ENCODE measurements at regions not wholly inside any gene's neighbourhood (a gene's known extent, or its start where the extent isn't known, plus 50 kb on each side); places are given as distances from the start of the nearest gene placed in this dataset.
"Not testable (repeated sequence)": the region's sequence is repeated elsewhere in the genome, so short reads cannot be mapped to it uniquely, and the experiment has no call there.

DNA sequence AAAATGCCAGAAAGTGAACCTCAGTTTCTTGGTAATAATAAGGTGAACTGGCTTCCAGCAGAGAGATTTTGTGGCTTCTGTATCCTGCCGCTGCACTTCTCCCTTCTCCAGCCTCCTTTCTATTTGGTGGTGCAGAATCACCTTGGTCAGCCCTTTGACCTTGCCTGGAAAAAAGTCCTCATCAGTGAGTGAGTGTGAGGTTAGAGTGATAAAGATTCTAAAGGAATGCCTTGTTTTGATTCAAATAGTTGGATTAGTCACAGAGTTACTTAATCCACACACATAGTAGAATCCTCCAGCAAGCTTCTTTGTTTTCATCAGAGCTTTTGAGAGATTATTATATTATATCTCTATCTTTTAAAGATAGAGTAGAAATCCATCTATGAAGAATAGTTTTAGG is 140.9 kb downstream of the KCNRG start:
- no peak for DNase-seq (ENCODE audit: low read depth, low spot score)

DNA sequence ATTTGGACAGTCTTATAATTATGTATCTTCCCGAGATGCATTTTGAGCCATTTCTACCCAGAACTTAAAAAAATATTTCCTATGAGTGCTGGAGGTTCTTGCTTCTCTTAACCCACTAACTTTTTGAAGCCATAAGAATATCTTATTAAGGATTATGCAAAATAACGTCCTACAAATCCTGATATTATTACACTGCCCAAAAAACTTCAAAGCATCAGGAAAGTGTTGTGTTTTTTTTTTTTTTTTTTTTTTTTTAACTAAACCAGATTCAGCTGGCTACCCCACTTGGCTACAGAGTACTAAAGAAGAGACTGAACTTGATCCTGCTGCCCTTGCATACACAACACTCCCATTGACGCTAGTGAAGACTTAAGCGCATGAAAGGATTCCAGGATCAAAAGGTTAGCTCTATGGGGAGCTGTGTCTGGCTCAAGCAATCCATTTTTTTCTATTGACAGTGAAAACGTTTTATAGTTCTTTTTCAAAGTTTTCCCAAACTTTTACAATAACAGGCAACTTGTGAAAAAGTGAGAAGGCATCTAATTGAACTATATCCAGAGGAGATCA is 141.4 kb downstream of the KCNRG start:
- DNase-seq (ENCODE audit: low read depth, low spot score): no peak

DNA sequence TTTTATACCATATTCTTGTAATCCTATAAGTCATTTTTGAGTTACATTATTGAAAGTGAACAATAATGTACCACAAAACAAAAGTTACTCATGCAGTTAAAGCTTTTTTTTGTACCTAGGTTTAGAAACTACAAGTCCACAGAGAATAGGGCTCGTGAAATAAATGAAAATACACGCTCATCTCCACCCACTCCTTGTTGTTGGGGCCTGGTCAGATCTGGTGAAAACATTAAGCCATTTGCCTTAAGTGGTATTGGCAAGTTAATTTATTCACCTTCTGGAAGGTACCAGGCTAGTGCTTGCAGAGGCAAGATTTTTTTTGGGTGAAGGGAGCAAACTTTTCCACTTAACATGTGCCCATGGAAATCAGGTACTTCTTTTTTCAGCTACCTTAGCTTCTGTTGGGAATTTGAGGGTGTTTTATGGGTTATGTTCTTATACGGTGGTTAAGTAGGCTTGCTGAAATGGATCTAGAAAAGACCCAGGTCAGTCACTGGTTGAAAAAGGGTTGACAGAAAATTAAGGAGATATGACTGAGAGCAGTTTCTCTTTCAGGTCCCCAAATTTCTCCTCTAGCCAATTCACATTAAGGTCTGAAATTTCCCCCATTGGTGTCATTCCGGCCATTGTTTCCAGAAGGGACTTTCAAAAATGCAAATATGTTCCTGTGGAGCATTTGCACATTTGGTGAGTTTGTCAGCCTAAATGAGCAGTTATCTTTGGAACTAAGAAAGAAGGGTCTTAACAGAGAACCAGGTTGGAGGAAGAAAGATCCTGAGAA is 143.3 kb downstream of the KCNRG start:
- DNase-seq (ENCODE audit: low read depth, low spot score): no peak

GRCh38 chr13:50159607-50160006 is 144.4 kb downstream of the KCNRG start:
- DNase-seq (ENCODE audit: low read depth, low spot score): no peak

- DNase-seq (ENCODE audit: low read depth, low spot score): no peak
Measured at GRCh38 chr13:50161052-50161451, 145.8 kb downstream of the KCNRG start.

GRCh38 chr13:50162001-50162400 is 146.8 kb downstream of the KCNRG start:
- no peak for DNase-seq (ENCODE audit: low read depth, low spot score)

DNA sequence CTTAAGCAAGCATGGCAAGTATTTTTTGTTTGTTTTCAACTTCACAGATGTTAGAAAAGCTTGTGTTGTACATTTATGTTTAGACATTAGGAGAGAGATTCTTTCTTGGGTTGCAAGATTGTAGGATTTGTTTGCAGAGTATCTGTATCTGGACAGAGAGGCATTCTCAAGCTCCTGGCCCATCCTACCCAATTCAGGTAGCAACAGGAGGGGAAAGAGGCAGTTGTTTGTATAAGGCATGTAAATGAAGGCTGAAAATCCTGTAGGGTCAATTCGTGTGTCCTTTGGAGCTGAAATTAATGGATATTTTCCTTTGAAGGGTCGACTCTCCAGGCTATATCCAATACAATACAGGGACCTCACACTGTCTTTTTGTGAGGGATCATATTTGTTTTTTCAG is 147.3 kb downstream of the KCNRG start:
- no peak for DNase-seq (ENCODE audit: low read depth, low spot score)

- no peak for DNase-seq (ENCODE audit: low read depth, low spot score)
Measured at GRCh38 chr13:50167224-50167947, 152.1 kb downstream of the KCNRG start.

DNA sequence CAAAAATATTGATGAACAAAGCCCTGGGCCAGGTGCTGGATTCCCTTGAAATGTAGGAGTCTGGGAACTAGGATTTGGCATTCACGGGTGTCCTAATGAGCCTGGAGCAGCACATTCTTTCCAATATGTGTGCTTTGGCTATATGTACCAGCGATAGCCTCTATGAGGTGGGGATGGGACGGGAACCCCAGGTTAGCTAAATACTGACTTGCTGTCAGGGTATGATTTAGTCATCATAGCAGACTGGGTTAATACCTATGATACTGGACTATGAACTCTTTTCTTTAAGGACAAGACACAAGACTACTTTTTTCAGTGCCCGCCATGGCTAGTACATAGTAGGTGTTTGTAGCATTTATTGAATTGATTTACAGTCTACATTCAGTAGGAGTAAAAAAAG is 152.7 kb downstream of the KCNRG start:
- DNase-seq (ENCODE audit: low read depth, low spot score): no peak

GRCh38 chr13:50168786-50169185 is 153.5 kb downstream of the KCNRG start:
- DNase-seq (ENCODE audit: low read depth, low spot score): no peak

- DNase-seq (ENCODE audit: low read depth, low spot score): no peak
Measured at GRCh38 chr13:50170447-50171037, 155.3 kb downstream of the KCNRG start.

- DNase-seq (ENCODE audit: low read depth, low spot score): no peak
Measured at GRCh38 chr13:50171590-50172282, 156.5 kb downstream of the KCNRG start.

DNA sequence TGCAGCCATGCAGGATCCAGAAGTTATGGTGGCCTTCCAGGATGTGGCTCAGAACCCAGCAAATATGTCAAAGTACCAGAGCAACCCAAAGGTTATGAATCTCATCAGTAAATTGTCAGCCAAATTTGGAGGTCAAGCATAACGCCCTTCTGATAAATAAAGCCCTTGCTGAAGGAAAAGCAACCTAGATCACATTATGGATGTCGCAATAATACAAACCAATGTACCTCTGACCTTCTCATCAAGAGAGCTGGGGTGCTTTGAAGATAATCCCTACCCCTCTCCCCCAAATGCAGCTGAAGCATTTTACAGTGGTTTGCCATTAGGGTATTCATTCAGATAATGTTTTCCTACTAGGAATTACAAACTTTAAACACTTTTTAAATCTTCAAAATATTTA is 157.8 kb downstream of the KCNRG start:
- not testable (repeated sequence) for DNase-seq (ENCODE audit: low read depth, low spot score)

GRCh38 chr13:50174630-50175029 is 159.4 kb downstream of the KCNRG start:
- no peak for DNase-seq (ENCODE audit: low read depth, low spot score)

- no peak for DNase-seq (ENCODE audit: low read depth, low spot score)
Measured at GRCh38 chr13:50179977-50180376, 164.7 kb downstream of the KCNRG start.

GRCh38 chr13:50185769-50186763 is 170.8 kb downstream of the KCNRG start:
- not testable (repeated sequence) for DNase-seq (ENCODE audit: low read depth, low spot score)

DNA sequence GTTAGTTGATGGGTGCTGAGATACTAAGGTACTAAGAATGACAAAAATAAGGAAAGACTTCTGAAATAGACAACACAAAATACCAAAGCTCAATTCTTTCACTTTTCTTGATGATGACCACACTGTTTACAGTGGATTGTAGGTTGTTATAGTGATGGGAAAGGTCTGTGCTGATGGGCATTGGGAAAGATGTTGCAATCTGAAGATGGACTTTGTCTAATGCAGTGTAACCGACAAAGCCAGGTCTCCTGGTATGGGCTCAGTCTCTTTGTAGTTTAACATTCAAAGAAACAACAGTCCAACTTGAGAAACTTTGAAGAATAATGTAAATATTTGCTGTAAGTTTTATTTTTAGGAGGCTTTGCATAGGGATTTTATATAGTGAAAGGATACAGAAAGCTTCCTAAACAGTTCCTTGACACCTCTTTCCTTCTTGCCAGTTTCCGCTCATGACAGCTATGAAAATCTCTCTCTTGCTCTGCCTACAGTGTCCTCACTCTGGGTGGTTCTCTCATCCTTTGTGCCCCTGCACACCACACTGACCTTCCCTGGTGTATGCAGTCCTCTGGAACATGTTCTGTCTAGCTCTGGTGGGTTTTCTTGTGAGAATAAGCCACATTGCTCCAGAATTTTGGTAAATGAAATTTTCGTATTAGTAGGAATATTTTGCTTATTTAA is 172.2 kb downstream of the KCNRG start:
- no peak for DNase-seq (ENCODE audit: low read depth, low spot score)

GRCh38 chr13:50188696-50189095 is 173.5 kb downstream of the KCNRG start:
- no peak for DNase-seq (ENCODE audit: low read depth, low spot score)

DNA sequence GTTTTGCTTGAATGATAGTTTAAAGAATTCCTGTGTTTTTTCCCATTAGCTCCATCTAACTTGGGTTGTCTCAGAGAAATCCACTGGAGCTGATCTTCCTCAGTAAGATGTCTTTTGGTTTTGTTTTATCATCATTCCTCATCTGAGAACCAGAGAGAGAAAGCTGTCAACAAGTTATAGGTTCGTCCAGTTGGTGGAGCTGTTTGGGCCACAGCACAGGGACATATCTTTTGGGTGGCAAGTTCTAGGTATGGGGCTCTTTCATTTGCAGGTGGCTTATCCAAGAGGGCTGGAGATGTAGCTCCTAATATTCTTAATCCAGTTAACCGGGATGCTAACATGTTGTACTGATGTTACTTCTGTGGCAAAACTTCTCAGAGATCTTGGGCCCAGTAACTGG is 174.2 kb downstream of the KCNRG start:
- no peak for DNase-seq (ENCODE audit: low read depth, low spot score)

DNA sequence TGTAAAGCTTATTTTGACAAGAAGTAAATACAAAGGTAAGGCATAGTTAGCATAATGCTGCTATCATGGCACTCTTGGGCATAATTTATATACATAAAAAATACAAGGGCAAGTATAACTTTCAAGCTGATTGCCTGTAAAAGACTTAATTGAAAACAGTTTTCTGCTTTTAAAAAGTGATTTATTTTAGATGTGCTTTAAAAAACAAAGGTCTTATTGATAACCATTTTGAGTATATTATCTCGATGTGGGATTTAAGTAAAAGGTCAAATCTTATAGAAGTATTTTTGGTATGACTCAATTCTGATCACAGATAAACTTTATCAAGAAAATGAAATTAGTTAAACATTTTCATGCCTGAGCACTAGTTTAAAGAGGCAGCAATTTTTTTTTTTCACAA is 175.8 kb downstream of the KCNRG start:
- no peak for DNase-seq (ENCODE audit: low read depth, low spot score)
